Esophagus muscularis mucosa (tissue), 4 donors: ENCODE measurements at regions not wholly inside any gene's neighbourhood (a gene's known extent, or its start where the extent isn't known, plus 50 kb on each side); places are given as distances from the start of the nearest gene placed in this dataset.

Source experiments
- CTCF ChIP-seq, 3 experiments: fragments of 200-600 bp in 2 of 3; fragments of 450-650 bp in 1 of 3; sonication (generic) in 2 of 3; IDR thresholded peaks; one replicate each; pipeline ENCODE4 v1.5.1; 2017 to 2019; ENCODE audit warnings: antibody characterized with exemption in 3 of 3, mild to moderate bottlenecking in 2 of 3, moderate library complexity in 1 of 3
- EP300 ChIP-seq: sonication (generic); formaldehyde crosslinking; IDR thresholded peaks from one replicate; pipeline ENCODE4 v1.6.1; 2017; ENCODE audit warnings: antibody characterized with exemption
- POLR2A ChIP-seq: fragments of 450-650 bp; IDR thresholded peaks from one replicate; pipeline ENCODE4 v1.6.1; 2017; ENCODE audit warnings: antibody characterized with exemption, moderate library complexity, mild to moderate bottlenecking, low read depth
- POLR2AphosphoS5 ChIP-seq, 2 donors: sonication (generic); formaldehyde crosslinking; IDR thresholded peaks; one replicate each; pipeline ENCODE4 v1.6.1; 2017; ENCODE audit warnings: antibody characterized with exemption in 2 of 2

DNA sequence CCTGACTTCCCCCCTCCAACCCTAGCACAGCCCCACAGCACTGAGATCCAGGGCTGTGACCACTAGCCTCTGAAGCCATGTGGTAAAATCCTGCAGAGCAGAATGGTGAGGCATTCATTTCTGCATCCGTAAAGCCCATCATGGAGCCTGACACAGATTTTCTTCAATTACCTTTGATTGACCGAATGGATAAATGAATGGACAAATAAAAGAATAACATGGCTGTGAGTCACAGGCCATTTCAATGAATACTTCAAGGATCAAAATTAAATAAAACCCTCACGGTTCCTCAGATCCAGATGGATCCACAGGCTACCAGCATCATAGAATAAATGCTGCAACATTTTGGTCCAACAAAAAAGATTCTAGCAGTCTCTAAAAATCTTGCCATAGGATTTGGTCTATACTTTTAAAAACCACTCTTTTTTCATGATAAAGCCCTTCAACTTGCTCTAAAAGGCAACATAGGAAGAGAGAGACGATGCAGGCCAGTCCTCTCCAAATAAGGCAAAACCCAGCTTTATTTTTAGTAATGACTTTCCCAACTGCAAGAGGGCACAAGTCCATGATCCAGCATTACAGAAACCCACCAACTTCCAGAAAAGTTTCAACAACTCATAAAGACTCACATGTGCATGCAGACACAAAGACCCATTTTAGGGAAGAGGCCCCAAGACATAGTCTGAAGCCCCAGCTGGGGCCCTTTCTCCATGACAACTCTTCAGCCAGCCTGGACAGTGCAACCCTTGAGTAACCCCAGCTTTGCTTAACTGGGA is 52.4 kb upstream of the MRPS22 start:
- TF ChIP-seq POLR2AphosphoS5 (IDR thresholded peaks at IDR 0.05), result no peak
- TF ChIP-seq CTCF (IDR thresholded peaks at IDR 0.05), result no peak
- no peak for TF ChIP-seq POLR2A
- no peak for TF ChIP-seq EP300
